ENCODE measurements at regions not wholly inside any gene's neighbourhood (a gene's known extent, or its start where the extent isn't known, plus 50 kb on each side); places are given as distances from the start of the nearest gene placed in this dataset.

GRCh38 chr2:162929571-162929970 lies 91.0 kb upstream of the KCNH7 start:
- H3K27me3 Mint-ChIP-seq (ENCODE audit: low read depth in 3 of 3): peaks cover 0 to 2% (median 0%) of the 10 kb centered on the region in 3 donors
- no peak overlapping the region for H3K4me2 ChIP-seq (replicated peaks; ENCODE audit: extremely low read depth, low read length, poor library complexity, severe bottlenecking)

DNA sequence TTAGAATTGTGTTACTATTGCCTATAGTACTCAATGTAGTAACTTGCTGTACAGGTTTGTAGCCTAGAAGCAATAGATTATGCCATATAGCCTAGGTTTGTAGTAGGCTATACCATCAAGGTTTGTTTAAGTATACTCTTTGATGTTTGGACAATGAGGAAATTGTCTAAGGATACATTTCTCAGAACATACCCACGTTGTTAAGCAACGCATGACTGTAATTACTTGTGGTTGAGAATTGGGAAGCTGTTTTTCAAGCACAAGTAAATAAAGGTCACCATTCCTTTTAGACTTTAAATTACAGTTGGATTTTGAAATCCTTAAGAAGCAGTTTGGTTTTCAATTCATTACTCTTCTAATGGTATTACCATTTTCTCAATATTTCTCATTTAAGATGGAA lies 89.8 kb upstream of the KCNH7 start:
- no peak overlapping the region for H2AFZ ChIP-seq (ENCODE audit: insufficient read depth, low read depth, low read length, poor library complexity, severe bottlenecking)
- peak; percentile 1 to 16 (median 16) for DNase-seq
- Mint-ChIP-seq H3K4me3 (no peak overlapping the region), H3K36me3 (no peaks in the 10 kb centered on the region), H3K27ac (no peak overlapping the region), H3K27me3 (ENCODE audit: low read depth in 3 of 3) (peaks cover 0 to 2% (median 0%) of the 10 kb centered on the region in 3 donors), H3K4me1 (peaks cover 7% of the 10 kb centered on the region), H3K9me3 (peaks cover 0 to 7% (median 3%) of the 10 kb centered on the region in 7 donors)
- H3K27me3 ChIP-seq (ENCODE audit: control insufficient read depth in 2 of 2, insufficient read depth in 2 of 2, low read length in 2 of 2): no peaks in the 10 kb centered on the region
- H3K36me3 ChIP-seq (replicated peaks in 1 of 2; ENCODE audit: control insufficient read depth in 1 of 2, insufficient read depth in 2 of 2, low read length in 2 of 2): no peaks in the 10 kb centered on the region
- intact Hi-C loops (cut with micrococcal nuclease): no loop called here
- H4K20me1 ChIP-seq (ENCODE audit: insufficient read depth, low read length): no peaks in the 10 kb centered on the region
- no peak overlapping the region for H3K27ac ChIP-seq (ENCODE audit: low read depth in 1 of 2, low read length in 2 of 2)
- no peak overlapping the region for H3K4me3 ChIP-seq (replicated peaks in 1 of 3; ENCODE audit: low read depth in 2 of 3, low read length in 3 of 3)
- TF ChIP-seq CTCF (IDR thresholded peaks at IDR 0.05): no peak
- H3K4me2 ChIP-seq (replicated peaks; ENCODE audit: extremely low read depth, low read length, poor library complexity, severe bottlenecking): no peak overlapping the region
- WGBS (ENCODE audit: insufficient coverage): no CpG with 5 or more reads among the region's 2 CpGs
- H3K9me3 ChIP-seq (replicated peaks in 1 of 2; ENCODE audit: control insufficient read depth in 1 of 2, insufficient read depth in 1 of 2, low read length in 2 of 2): peaks cover 4 to 6% of the 10 kb centered on the region in 2 donors
- H3K4me1 ChIP-seq (ENCODE audit: control insufficient read depth in 1 of 2, insufficient read depth in 2 of 2, low read length in 2 of 2): peaks cover 2 to 7% of the 10 kb centered on the region in 2 donors
- no peak overlapping the region for H3K9ac ChIP-seq (ENCODE audit: insufficient read depth, low read length, poor library complexity, severe bottlenecking)
- H3K79me2 ChIP-seq (ENCODE audit: insufficient read depth, low read length): no peaks in the 10 kb centered on the region

More at GRCh38 chr2:162929571-162929970, 91.0 kb upstream of the KCNH7 start:
- Histone ChIP-seq H3K36me3 (replicated peaks in 1 of 2; ENCODE audit: control insufficient read depth in 1 of 2, insufficient read depth in 2 of 2, low read length in 2 of 2) (no peaks in the 10 kb centered on the region), H3K9ac (ENCODE audit: insufficient read depth, low read length, poor library complexity, severe bottlenecking) (no peak overlapping the region), H3K4me3 (replicated peaks in 1 of 3; ENCODE audit: low read depth in 2 of 3, low read length in 3 of 3) (no peak overlapping the region), H3K4me1 (ENCODE audit: control insufficient read depth in 1 of 2, insufficient read depth in 2 of 2, low read length in 2 of 2) (peaks cover 2 to 7% of the 10 kb centered on the region in 2 donors), H3K9me3 (replicated peaks in 1 of 2; ENCODE audit: control insufficient read depth in 1 of 2, insufficient read depth in 1 of 2, low read length in 2 of 2) (peaks cover 4 to 6% of the 10 kb centered on the region in 2 donors), H3K27me3 (ENCODE audit: control insufficient read depth in 2 of 2, insufficient read depth in 2 of 2, low read length in 2 of 2) (no peaks in the 10 kb centered on the region), H2AFZ (ENCODE audit: insufficient read depth, low read depth, low read length, poor library complexity, severe bottlenecking) (no peak overlapping the region), H3K79me2 (ENCODE audit: insufficient read depth, low read length) (no peaks in the 10 kb centered on the region), H3K27ac (ENCODE audit: low read depth in 1 of 2, low read length in 2 of 2) (no peak overlapping the region), H4K20me1 (ENCODE audit: insufficient read depth, low read length) (no peaks in the 10 kb centered on the region)
- peaks cover 7% of the 10 kb centered on the region for H3K4me1 Mint-ChIP-seq
- intact Hi-C loops (cut with micrococcal nuclease): no loop called here
- no peak overlapping the region for H3K27ac Mint-ChIP-seq
- no peaks in the 10 kb centered on the region for H3K36me3 Mint-ChIP-seq
- TF ChIP-seq CTCF (IDR thresholded peaks at IDR 0.05): no peak
- H3K4me3 Mint-ChIP-seq: no peak overlapping the region
- peaks cover 0 to 7% (median 2%) of the 10 kb centered on the region in 7 donors for H3K9me3 Mint-ChIP-seq
- WGBS (ENCODE audit: insufficient coverage): 60% methylated on average over 3 of the region's 5 CpGs
- DNase-seq: no peak

All from CD14-positive monocyte (primary cell).